ENCODE measurements at regions not wholly inside any gene's neighbourhood (a gene's known extent, or its start where the extent isn't known, plus 50 kb on each side); places are given as distances from the start of the nearest gene placed in this dataset.

- no peak overlapping the region for H3K27ac ChIP-seq (ENCODE audit: extremely low read depth, low read depth, low read length)
- no peaks in the 10 kb centered on the region for H3K36me3 ChIP-seq (ENCODE audit: control insufficient read depth in 2 of 2, insufficient read depth in 1 of 2, low read length in 2 of 2)
- no peaks in the 10 kb centered on the region for H3K4me1 ChIP-seq (ENCODE audit: control insufficient read depth, insufficient read depth, low read length)
- POLR2A ChIA-PET: no interaction called here
- no peak overlapping the region for H3K4me3 ChIP-seq (ENCODE audit: low read depth, low read length)
- TF ChIP-seq ZNF132 (tag by site-specific recombination; IDR thresholded peaks at IDR 0.05; ENCODE audit: borderline replicate concordance) (no peak), ZNF558 (tag by site-specific recombination; IDR thresholded peaks at IDR 0.05) (no peak), ZNF248 (tag by site-specific recombination; IDR thresholded peaks at IDR 0.05) (no peak), ZBTB49 (tag by site-specific recombination; IDR thresholded peaks at IDR 0.05; ENCODE audit: low read depth) (no peak), HIC1 (tag by site-specific recombination; IDR thresholded peaks at IDR 0.05) (no peak), ZNF366 (tag by site-specific recombination; conservative IDR thresholded peaks at IDR 0.05) (no peak), MYNN (tag by site-specific recombination; IDR thresholded peaks at IDR 0.05; ENCODE audit: borderline replicate concordance) (no peak), ZNF707 (tag by site-specific recombination; IDR thresholded peaks at IDR 0.05) (no peak), ZBTB17 (tag by site-specific recombination; IDR thresholded peaks at IDR 0.05) (no peak), ZNF169 (tag by site-specific recombination; IDR thresholded peaks at IDR 0.05) (no peak), PATZ1 (tag by site-specific recombination; IDR thresholded peaks at IDR 0.05) (no peak), IKZF3 (tag by site-specific recombination; IDR thresholded peaks at IDR 0.05) (no peak), ZNF660 (tag by site-specific recombination; IDR thresholded peaks at IDR 0.05) (no peak), OSR2 (tag by site-specific recombination; IDR thresholded peaks at IDR 0.05) (no peak), ZNF221 (tag by site-specific recombination; IDR thresholded peaks at IDR 0.05; ENCODE audit: borderline replicate concordance) (no peak), ZNF211 (tag by site-specific recombination; IDR thresholded peaks at IDR 0.05; ENCODE audit: low read depth) (no peak), ZNF416 (tag by site-specific recombination; IDR thresholded peaks at IDR 0.05) (no peak), ZNF664 (tag by site-specific recombination; IDR thresholded peaks at IDR 0.05) (no peak)
- TF ChIP-seq, protein P1, sequence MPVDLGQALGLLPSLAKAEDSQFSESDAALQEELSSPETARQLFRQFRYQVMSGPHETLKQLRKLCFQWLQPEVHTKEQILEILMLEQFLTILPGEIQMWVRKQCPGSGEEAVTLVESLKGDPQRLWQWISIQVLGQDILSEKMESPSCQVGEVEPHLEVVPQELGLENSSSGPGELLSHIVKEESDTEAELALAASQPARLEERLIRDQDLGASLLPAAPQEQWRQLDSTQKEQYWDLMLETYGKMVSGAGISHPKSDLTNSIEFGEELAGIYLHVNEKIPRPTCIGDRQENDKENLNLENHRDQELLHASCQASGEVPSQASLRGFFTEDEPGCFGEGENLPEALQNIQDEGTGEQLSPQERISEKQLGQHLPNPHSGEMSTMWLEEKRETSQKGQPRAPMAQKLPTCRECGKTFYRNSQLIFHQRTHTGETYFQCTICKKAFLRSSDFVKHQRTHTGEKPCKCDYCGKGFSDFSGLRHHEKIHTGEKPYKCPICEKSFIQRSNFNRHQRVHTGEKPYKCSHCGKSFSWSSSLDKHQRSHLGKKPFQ (tag by site-specific recombination; IDR thresholded peaks at IDR 0.05): no peak
- CTCF ChIA-PET: interaction anchor here (0.9 to 1.8 kb wide), 4 partner anchors 14 to 834 kb away, joined by 3 to 8 read pairs (median 6); no protein-coding TSS in a partner anchor
- H3K9me3 ChIP-seq (ENCODE audit: control insufficient read depth, insufficient read depth, low read depth, low read length): no peaks in the 10 kb centered on the region
Observed at GRCh38 chr2:198654646-198655045, 803.1 kb downstream of the SATB2 start.
